Ectodermal cell (in vitro differentiated cells): ENCODE measurements at regions not wholly inside any gene's neighbourhood (a gene's known extent, or its start where the extent isn't known, plus 50 kb on each side); places are given as distances from the start of the nearest gene placed in this dataset.
A peak's percentile ranks its signal among the peaks of the same experiment; 100 is the strongest.
"Not testable (repeated sequence)": the region's sequence is repeated elsewhere in the genome, so short reads cannot be mapped to it uniquely, and the experiment has no call there.

Source experiments
- H3K27ac ChIP-seq: 2 replicates; pipeline ENCODE4 v1.7.0; 2013; ENCODE audit warnings: mild to moderate bottlenecking, low read depth, low read length; ENCODE audit not compliant: insufficient read depth, poor library complexity, severe bottlenecking
- H3K27me3 ChIP-seq: 2 replicates; pipeline ENCODE4 v1.7.0; 2013; ENCODE audit warnings: mild to moderate bottlenecking, low read length; ENCODE audit not compliant: insufficient read depth, control insufficient read depth, poor library complexity, severe bottlenecking
- H3K36me3 ChIP-seq: one replicate; pipeline ENCODE4 v1.7.0; 2013; ENCODE audit warnings: low read length; ENCODE audit not compliant: control insufficient read depth, insufficient read depth
- H3K4me1 ChIP-seq: one replicate; pipeline ENCODE4 v1.7.0; 2013; ENCODE audit warnings: low read length; ENCODE audit not compliant: control insufficient read depth, insufficient read depth
- H3K4me3 ChIP-seq: 2 replicates; pipeline ENCODE4 v1.7.0; 2013; ENCODE audit warnings: low read depth, low read length, control low read depth; ENCODE audit not compliant: insufficient read depth
- H3K9me3 ChIP-seq: 2 replicates; pipeline ENCODE4 v1.7.0; 2013; ENCODE audit warnings: mild to moderate bottlenecking, low read length, moderate library complexity; ENCODE audit not compliant: control insufficient read depth
- WGBS, 2 experiments: methylation state at CpG; one replicate each; pipeline ENCODE4 v1.1.7; 2013; ENCODE audit warnings: missing lambda C conversion rate in 2 of 2; 5-methylcytosine and 5-hydroxymethylcytosine counted together

- not testable (repeated sequence) for H3K36me3 ChIP-seq, H3K9me3 ChIP-seq, H3K4me1 ChIP-seq, H3K27ac ChIP-seq
- 29 to 40% methylated on average over 1 of the region's 1 CpG for WGBS, 2 experiments
- H3K27me3 ChIP-seq = peaks cover 42% of the 10 kb centered on the region
- H3K4me3 ChIP-seq = peak overlapping the region; percentile 49
Observed at GRCh38 chr7:65510187-65510538, 136.5 kb downstream of the ZNF92 start.

GRCh38 chr7:65519751-65520150 lies 146.1 kb downstream of the ZNF92 start:
- H3K27me3 ChIP-seq, H3K27ac ChIP-seq, H3K36me3 ChIP-seq, H3K4me3 ChIP-seq, H3K4me1 ChIP-seq, H3K9me3 ChIP-seq: not testable (repeated sequence)
- WGBS, 2 experiments = no CpG with 5 or more reads among the region's 1 CpG

GRCh38 chr7:65545465-65546161 lies 172.0 kb downstream of the ZNF92 start:
- H3K36me3 ChIP-seq, H3K27me3 ChIP-seq, H3K4me3 ChIP-seq, H3K4me1 ChIP-seq, H3K27ac ChIP-seq, H3K9me3 ChIP-seq: not testable (repeated sequence)
- WGBS, 2 experiments = no CpG with 5 or more reads among the region's 5 CpGs

- H3K4me1 ChIP-seq, H3K27ac ChIP-seq, H3K4me3 ChIP-seq, H3K36me3 ChIP-seq, H3K27me3 ChIP-seq, H3K9me3 ChIP-seq: not testable (repeated sequence)
- WGBS, 2 experiments = no CpG with 5 or more reads among the region's 2 CpGs
Observed at GRCh38 chr7:65549589-65550443, 176.2 kb downstream of the ZNF92 start.

GRCh38 chr7:65550444-65550809 lies 176.8 kb downstream of the ZNF92 start:
- not testable (repeated sequence) for H3K4me3 ChIP-seq, H3K36me3 ChIP-seq, H3K9me3 ChIP-seq, H3K4me1 ChIP-seq, H3K27me3 ChIP-seq, H3K27ac ChIP-seq

- not testable (repeated sequence) for H3K36me3 ChIP-seq, H3K27me3 ChIP-seq, H3K27ac ChIP-seq, H3K9me3 ChIP-seq, H3K4me1 ChIP-seq, H3K4me3 ChIP-seq
- WGBS, 2 experiments = no CpG with 5 or more reads among the region's 1 CpG
Observed at GRCh38 chr7:65551042-65551441, 177.4 kb downstream of the ZNF92 start.

- not testable (repeated sequence) for H3K4me1 ChIP-seq, H3K36me3 ChIP-seq, H3K4me3 ChIP-seq, H3K27me3 ChIP-seq, H3K9me3 ChIP-seq, H3K27ac ChIP-seq
- WGBS, 2 experiments = no CpG with 5 or more reads among the region's 85 CpGs
Observed at GRCh38 chr7:65554553-65555476, 181.2 kb downstream of the ZNF92 start.

- H3K36me3 ChIP-seq, H3K4me3 ChIP-seq, H3K9me3 ChIP-seq, H3K27ac ChIP-seq, H3K4me1 ChIP-seq, H3K27me3 ChIP-seq: not testable (repeated sequence)
- 42 to 55% methylated on average over 2 of the region's 4 CpGs for WGBS, 2 experiments
Observed at GRCh38 chr7:65558584-65558983, 184.9 kb downstream of the ZNF92 start.

- H3K4me1 ChIP-seq, H3K27me3 ChIP-seq: not testable (repeated sequence)
- 84 to 90% methylated on average over 5 of the region's 6 CpGs for WGBS, 2 experiments
Observed at GRCh38 chr7:65561786-65562372, 188.2 kb downstream of the ZNF92 start.

GRCh38 chr7:65562522-65562921 lies 188.9 kb downstream of the ZNF92 start:
- 33 to 63% methylated on average over 1 of the region's 2 CpGs for WGBS, 2 experiments
- H3K36me3 ChIP-seq = not testable (repeated sequence)

More at GRCh38 chr7:65561786-65562372, 188.2 kb downstream of the ZNF92 start:
- H3K9me3 ChIP-seq, H3K27ac ChIP-seq, H3K36me3 ChIP-seq, H3K4me3 ChIP-seq: not testable (repeated sequence)

More at GRCh38 chr7:65562522-65562921, 188.9 kb downstream of the ZNF92 start:
- not testable (repeated sequence) for H3K27me3 ChIP-seq, H3K4me3 ChIP-seq, H3K27ac ChIP-seq, H3K9me3 ChIP-seq, H3K4me1 ChIP-seq
